HFFc6 (cell line): ENCODE measurements at regions not wholly inside any gene's neighbourhood (a gene's known extent, or its start where the extent isn't known, plus 50 kb on each side); places are given as distances from the start of the nearest gene placed in this dataset.

Experiments
- DNase-seq: peaks from one replicate; pipeline ENCODE4 v3.0.0-alpha.2; 2018
- H3K27ac Mint-ChIP-seq: 2 replicates; pipeline ENCODE4 v1.8.0; 2020; ENCODE audit warnings: mild to moderate bottlenecking, mixed read lengths
- H3K27me3 Mint-ChIP-seq: 2 replicates; pipeline ENCODE4 v1.8.0; 2021; ENCODE audit warnings: mild to moderate bottlenecking, moderate library complexity, mixed read lengths; ENCODE audit not compliant: insufficient read depth
- H3K36me3 Mint-ChIP-seq: 2 replicates; pipeline ENCODE4 v1.8.0; 2021; ENCODE audit warnings: low read depth, mixed read lengths
- H3K4me1 Mint-ChIP-seq: 2 replicates; pipeline ENCODE4 v1.8.0; 2020; ENCODE audit warnings: low read depth, mixed read lengths
- H3K4me3 Mint-ChIP-seq: 2 replicates; pipeline ENCODE4 v1.8.0; 2020; ENCODE audit warnings: mild to moderate bottlenecking, moderate library complexity, mixed read lengths
- H3K9me3 Mint-ChIP-seq: 2 replicates; pipeline ENCODE4 v1.8.0; 2020; ENCODE audit warnings: mild to moderate bottlenecking, mixed read lengths
- TF ChIP-seq, protein P1 (sequence below): fragments of 200-600 bp; sonication (generic); IDR thresholded peaks from 2 replicates; pipeline ENCODE4 v1.5.0; 2021; ENCODE audit warnings: antibody characterized with exemption, mild to moderate bottlenecking

DNA sequence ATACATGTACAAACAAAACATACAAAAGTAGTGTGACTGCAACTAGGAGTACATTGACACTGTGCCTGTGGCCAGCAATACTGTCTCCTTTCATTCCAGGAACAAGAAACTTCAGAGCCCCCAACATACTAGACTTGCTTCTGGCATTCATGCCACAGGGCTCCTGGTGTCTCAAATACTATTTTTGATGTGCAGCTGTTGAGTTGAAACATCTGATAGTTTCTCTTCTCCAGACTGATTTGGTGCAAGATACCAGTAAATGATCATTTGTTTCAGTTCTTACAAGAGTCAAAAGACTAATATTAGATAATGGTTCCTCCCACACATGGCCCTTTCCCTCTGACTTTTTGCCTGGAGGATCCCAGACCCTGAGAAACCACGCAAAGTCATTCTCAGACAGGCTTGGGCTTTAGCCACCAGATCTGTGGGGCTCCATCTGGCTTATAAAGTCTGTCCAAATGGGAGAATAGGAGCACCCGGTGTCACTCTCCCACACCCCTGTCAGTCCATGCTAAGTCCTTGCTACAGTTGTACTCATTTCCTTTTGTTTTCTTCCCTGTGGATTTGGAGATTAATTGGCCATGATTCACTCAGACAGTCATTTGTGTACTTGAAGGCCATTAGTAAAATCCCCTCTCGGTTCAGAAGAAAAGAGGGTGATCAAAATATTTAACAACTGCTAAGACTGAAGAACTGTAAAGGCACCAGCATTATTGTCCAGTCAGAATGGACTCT, 163.5 kb upstream of the RUNX1 start:
- TF ChIP-seq, protein P1, sequence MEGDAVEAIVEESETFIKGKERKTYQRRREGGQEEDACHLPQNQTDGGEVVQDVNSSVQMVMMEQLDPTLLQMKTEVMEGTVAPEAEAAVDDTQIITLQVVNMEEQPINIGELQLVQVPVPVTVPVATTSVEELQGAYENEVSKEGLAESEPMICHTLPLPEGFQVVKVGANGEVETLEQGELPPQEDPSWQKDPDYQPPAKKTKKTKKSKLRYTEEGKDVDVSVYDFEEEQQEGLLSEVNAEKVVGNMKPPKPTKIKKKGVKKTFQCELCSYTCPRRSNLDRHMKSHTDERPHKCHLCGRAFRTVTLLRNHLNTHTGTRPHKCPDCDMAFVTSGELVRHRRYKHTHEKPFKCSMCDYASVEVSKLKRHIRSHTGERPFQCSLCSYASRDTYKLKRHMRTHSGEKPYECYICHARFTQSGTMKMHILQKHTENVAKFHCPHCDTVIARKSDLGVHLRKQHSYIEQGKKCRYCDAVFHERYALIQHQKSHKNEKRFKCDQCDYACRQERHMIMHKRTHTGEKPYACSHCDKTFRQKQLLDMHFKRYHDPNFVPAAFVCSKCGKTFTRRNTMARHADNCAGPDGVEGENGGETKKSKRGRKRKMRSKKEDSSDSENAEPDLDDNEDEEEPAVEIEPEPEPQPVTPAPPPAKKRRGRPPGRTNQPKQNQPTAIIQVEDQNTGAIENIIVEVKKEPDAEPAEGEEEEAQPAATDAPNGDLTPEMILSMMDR: no peak
- Mint-ChIP-seq H3K27me3 (no peaks in the 10 kb centered on the region), H3K9me3 (no peaks in the 10 kb centered on the region), H3K4me3 (peak overlapping the region; percentile 48; the same call in 1 of the 2 replicates), H3K36me3 (peaks cover 20% of the 10 kb centered on the region), H3K4me1 (peaks cover 70% of the 10 kb centered on the region), H3K27ac (peak overlapping the region; percentile 87)
- peak; percentile 59 for DNase-seq

DNA sequence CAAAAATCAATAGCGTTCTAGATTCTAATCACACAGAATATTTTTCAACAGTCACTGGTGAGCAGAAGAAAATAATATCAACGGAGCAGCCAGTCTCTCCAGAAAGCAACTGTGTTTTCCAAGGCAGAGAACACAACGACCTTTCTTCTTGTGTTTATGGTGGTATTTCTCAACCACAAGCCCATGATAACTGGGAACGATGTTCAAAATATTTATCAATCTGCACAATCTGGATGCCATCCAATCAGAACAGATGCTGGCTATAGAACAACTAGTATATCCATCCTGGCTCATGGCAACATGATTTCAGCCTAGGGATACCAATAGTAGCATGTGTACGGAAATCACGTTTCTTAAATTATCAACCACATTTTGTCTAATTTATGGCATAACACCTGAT, 162.7 kb upstream of the RUNX1 start:
- Mint-ChIP-seq H3K36me3 (peaks cover 20% of the 10 kb centered on the region), H3K4me1 (peaks cover 69% of the 10 kb centered on the region), H3K27me3 (no peaks in the 10 kb centered on the region), H3K9me3 (no peaks in the 10 kb centered on the region), H3K27ac (peak overlapping the region; percentile 87), H3K4me3 (no peak overlapping the region)
- no peak for DNase-seq
- TF ChIP-seq, protein P1: no peak

DNA sequence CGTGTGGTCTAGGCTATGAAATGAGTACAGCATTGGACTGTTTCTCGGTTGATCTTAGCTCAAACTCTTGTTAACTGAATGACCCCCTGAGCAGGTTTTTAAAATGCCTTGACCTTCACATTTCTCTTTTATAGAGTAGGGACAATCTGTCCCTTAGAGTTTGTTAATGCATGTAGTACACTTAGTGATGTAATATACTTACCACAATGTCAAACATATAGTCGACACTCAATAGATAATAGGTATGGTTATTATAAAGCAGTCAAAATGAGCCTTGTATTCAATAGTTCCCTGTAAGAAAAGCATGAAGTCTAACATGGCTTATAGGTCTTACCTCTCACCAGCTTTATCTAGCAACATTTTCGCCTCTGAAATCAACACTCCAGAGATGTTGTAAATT, 161.0 kb upstream of the RUNX1 start:
- Mint-ChIP-seq H3K4me3 (no peak overlapping the region), H3K27me3 (no peaks in the 10 kb centered on the region), H3K27ac (no peak overlapping the region), H3K36me3 (peaks cover 20% of the 10 kb centered on the region), H3K4me1 (peaks cover 78% of the 10 kb centered on the region), H3K9me3 (no peaks in the 10 kb centered on the region)
- no peak for DNase-seq
- TF ChIP-seq, protein P1: no peak

DNA sequence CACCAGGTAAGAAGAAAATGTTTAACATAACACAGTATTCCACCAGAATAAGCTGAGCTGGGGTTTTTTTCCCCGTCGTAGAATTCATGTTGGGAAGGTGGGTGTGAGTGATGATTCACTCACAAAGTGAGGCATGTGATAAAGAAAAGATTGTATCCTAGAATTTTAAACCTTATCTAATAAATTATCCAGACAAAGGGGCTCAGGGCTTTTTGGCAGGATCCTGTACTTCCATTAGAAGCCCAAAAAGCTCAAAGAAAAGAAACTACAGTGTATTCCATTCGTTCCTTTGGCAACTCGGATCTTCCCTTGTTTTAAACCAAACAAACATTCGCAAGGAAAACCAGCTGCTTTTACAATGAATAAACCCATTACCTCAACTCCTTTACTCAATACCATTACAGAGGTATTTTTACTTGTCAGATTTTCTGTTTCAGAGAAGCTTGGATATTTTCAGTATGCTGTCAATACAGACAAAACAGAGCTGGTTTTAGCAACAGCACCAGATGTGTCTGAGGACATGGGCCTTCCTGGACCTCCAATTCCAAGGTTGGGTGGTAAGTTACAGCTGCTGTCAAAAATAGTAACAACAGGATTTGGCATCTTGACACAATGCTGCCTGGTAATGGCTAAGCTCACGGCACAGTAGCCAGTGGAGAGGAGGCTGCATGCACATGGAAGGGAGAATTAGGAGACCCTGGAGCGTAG, 159.9 kb upstream of the RUNX1 start:
- H3K27me3 Mint-ChIP-seq: no peaks in the 10 kb centered on the region
- peak overlapping the region; percentile 85 for H3K27ac Mint-ChIP-seq
- peak overlapping the region; percentile 70 for H3K4me3 Mint-ChIP-seq
- peaks cover 16% of the 10 kb centered on the region for H3K36me3 Mint-ChIP-seq
- DNase-seq: no peak
- H3K4me1 Mint-ChIP-seq: peaks cover 86% of the 10 kb centered on the region
- H3K9me3 Mint-ChIP-seq: no peaks in the 10 kb centered on the region
- TF ChIP-seq, protein P1: no peak

DNA sequence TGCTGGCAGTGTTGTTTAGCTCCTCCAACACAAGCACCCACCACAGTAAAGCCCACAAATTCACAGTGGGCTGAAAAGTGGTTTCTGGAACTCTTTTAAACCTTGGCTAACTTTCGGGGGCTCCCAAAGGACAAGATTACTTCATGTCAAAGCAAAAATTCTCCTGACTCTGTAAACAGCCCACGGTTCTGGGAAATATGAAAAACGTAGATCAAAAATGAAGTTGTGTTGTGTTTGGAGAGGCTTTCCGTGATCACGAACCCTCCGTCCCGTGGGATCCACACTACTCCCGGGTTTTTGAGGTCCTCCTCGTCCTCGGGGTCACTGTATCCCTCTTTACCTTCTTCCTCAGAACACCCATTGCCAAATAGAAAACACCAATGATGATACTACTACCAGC, 159.0 kb upstream of the RUNX1 start:
- DNase-seq: no peak
- no peaks in the 10 kb centered on the region for H3K27me3 Mint-ChIP-seq
- H3K4me3 Mint-ChIP-seq: no peak overlapping the region
- peak overlapping the region; percentile 85; the same call in 1 of the 2 replicates for H3K27ac Mint-ChIP-seq
- H3K36me3 Mint-ChIP-seq: 0 out of 2 replicates have a peak, but pooled peaks cover 11% of the 10 kb centered on the region
- TF ChIP-seq, protein P1: no peak
- H3K9me3 Mint-ChIP-seq: no peaks in the 10 kb centered on the region
- H3K4me1 Mint-ChIP-seq: peaks cover 86% of the 10 kb centered on the region
